GM12875 (cell line): ENCODE measurements at regions not wholly inside any gene's neighbourhood (a gene's known extent, or its start where the extent isn't known, plus 50 kb on each side); places are given as distances from the start of the nearest gene placed in this dataset.

Source experiments
- H3K4me3 ChIP-seq: one replicate; pipeline ENCODE4 v1.5.1; 2011; ENCODE audit warnings: low read depth, low read length, control low read depth
- TF ChIP-seq, protein P1 (sequence below): IDR thresholded peaks from 2 replicates; pipeline ENCODE4 v1.5.1; 2011; ENCODE audit warnings: low read depth, mild to moderate bottlenecking, control low read depth, inconsistent platforms, low read length, moderate library complexity, borderline replicate concordance; ENCODE audit not compliant: insufficient read depth

DNA sequence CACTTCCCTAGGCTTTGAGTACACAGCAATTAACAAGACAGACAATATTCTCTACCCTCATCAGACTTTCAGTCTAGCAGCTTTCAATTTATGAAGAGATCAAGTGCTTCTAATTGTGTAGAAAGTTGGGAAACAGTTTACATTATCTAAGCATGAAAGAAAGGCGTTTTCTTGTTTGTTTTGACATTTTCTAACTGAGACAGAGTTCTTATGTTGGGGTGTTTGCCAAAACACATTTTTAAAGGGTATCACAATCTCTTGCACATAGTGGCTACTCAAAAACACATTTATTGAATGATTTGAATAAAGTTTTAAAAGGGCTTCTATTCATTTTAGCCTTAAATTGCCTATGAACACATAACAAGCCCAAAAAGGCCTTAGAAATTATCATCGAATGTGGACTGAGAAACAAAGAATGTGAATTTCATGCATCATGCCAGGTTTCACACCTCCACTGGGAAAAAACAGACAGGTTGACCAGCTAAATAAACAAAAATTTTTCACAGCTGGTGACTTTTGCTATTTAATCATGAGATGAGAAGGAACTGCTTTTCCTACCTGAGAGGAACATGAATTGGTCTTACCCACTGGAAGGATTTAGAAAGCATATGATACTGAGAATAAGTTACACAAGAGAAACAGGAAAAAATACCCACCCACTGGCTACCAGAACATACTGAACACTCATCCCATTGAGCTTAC is 394.5 kb upstream of the PKN2 start:
- TF ChIP-seq, protein P1, sequence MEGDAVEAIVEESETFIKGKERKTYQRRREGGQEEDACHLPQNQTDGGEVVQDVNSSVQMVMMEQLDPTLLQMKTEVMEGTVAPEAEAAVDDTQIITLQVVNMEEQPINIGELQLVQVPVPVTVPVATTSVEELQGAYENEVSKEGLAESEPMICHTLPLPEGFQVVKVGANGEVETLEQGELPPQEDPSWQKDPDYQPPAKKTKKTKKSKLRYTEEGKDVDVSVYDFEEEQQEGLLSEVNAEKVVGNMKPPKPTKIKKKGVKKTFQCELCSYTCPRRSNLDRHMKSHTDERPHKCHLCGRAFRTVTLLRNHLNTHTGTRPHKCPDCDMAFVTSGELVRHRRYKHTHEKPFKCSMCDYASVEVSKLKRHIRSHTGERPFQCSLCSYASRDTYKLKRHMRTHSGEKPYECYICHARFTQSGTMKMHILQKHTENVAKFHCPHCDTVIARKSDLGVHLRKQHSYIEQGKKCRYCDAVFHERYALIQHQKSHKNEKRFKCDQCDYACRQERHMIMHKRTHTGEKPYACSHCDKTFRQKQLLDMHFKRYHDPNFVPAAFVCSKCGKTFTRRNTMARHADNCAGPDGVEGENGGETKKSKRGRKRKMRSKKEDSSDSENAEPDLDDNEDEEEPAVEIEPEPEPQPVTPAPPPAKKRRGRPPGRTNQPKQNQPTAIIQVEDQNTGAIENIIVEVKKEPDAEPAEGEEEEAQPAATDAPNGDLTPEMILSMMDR: no peak
- no peak overlapping the region for H3K4me3 ChIP-seq

DNA sequence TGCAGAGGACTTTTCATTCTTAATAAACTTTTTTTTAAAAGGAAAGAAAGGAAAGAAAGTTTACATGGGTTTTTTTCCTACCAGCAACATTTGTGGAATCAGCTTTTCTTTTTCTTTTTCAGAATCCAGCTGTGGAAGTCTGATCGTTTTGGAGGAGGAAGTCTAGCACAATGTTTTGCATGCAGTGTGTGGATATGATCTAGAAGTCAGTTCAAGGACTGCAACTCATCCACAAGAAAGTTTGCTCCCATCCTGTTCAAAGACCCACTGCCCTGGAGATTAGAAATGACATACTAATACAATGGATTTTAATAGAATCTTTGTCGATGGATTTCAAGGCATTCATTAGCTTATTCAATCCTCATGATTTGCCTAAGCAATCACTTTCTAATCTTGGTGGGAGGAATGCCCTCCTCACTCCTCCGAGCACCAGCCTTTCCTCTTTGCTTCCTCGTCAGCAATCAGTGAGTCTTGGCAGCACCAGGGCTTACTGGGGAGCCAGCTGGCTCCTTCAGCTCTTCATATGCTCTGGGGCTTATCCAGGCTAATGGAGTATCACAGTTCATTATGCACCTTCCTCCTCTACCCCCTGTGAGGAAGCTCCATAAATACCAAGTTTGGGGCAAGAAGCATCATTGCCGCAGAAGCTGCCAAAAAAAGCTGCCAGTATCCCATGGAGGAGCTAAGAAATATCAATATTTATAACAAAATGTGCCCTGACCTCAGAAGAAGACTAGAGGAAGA is 392.3 kb upstream of the PKN2 start:
- no peak overlapping the region for H3K4me3 ChIP-seq
- TF ChIP-seq, protein P1: no peak

DNA sequence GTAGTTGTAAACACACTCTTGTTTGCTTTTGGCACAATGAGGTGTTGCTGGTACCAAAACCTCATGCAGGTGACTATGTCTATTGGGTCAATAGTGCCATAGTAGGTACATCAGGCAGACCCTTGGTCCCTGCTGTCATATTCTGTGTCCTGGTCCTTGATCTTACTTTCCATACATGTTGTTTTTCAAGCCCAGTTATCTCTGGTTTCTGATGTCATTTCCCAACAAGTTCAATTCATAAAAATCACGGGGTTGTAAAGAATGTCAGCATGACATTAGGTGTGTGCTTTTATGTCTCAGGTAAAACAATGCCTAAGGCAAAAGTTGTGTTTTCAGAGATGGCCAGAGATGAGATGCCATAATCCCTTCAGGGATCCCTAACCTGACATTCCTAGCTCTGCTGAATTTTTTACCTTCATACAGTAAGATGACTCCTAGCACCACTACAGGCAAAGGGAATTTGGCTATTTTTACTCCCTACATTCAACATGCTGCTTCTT is 390.3 kb upstream of the PKN2 start:
- TF ChIP-seq, protein P1: no peak
- no peak overlapping the region for H3K4me3 ChIP-seq

DNA sequence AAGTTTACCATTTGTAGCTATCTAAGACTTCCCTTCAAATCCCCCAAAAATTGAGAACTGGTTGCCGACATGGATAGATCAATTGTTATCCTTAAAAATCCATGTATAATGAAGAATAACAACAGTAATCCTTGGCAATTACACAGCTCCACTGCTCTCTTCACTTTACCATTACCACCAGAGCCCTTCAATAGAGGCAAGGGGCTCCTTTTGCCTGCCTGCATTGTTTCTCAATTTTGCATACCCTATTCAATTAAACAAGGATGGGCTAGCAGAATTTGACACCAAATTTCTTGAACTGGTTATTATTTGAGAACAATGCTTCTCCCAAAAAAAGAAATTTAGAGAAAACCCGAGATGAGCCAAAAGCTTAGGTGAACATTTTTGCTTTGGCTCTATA is 387.8 kb upstream of the PKN2 start:
- H3K4me3 ChIP-seq: no peak overlapping the region
- TF ChIP-seq, protein P1: no peak

DNA sequence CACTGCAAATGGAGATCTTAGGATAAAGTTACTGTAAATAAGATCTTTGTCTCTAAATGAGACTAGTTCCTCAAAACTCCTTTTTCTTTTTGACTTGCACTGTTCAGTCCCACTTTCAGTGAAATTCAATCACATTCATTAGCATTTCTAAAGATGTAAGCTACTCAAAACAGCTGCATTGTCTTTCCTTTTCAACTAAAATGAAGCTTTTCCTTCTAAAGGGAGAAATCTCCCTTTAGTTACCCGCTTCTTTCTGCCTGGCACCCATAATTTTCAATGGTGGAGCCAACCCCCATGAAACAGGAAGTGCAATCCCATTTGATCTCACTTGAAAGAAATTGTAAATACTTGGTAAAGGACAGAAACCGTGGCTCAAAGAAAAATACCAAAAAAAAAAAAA is 387.4 kb upstream of the PKN2 start:
- TF ChIP-seq, protein P1: no peak
- H3K4me3 ChIP-seq: no peak overlapping the region

- H3K4me3 ChIP-seq: no peak overlapping the region
- TF ChIP-seq, protein P1: no peak
Measured at GRCh38 chr1:88298506-88298905, 385.6 kb upstream of the PKN2 start.
